IPS DF 6.9 (cell line): ENCODE measurements at regions not wholly inside any gene's neighbourhood (a gene's known extent, or its start where the extent isn't known, plus 50 kb on each side); places are given as distances from the start of the nearest gene placed in this dataset.

Experiments used
- DNase-seq: peaks from one replicate; pipeline ENCODE4 v3.0.0-alpha.2; 2013; ENCODE audit warnings: low read depth, low spot score
- H3K27ac ChIP-seq: one replicate; pipeline ENCODE4 v1.5.1; 2013; ENCODE audit warnings: low read length, control low read depth
- H3K27me3 ChIP-seq: 2 replicates; pipeline ENCODE4 v1.6.1; 2013; ENCODE audit warnings: mild to moderate bottlenecking, low read length; ENCODE audit not compliant: control insufficient read depth, insufficient read depth
- H3K36me3 ChIP-seq: 2 replicates; pipeline ENCODE4 v1.6.1; 2013; ENCODE audit warnings: low read length; ENCODE audit not compliant: control insufficient read depth, insufficient read depth
- H3K4me1 ChIP-seq: 2 replicates; pipeline ENCODE4 v1.6.1; 2013; ENCODE audit warnings: low read length; ENCODE audit not compliant: control insufficient read depth, insufficient read depth
- H3K4me3 ChIP-seq: 2 replicates; pipeline ENCODE4 v1.5.1; 2013; ENCODE audit warnings: mild to moderate bottlenecking, low read length
- H3K9me3 ChIP-seq: 2 replicates; pipeline ENCODE4 v1.6.1; 2013; ENCODE audit warnings: low read length, inconsistent platforms; ENCODE audit not compliant: control insufficient read depth, insufficient read depth
- WGBS: extraction: QIAGEN DNeasy Blood & Tissue Kit; methylation state at CpG from one replicate; pipeline ENCODE4 v1.1.7; 2013; ENCODE audit warnings: mixed read lengths, missing lambda C conversion rate; ENCODE audit not compliant: insufficient read length, insufficient coverage; 5-methylcytosine and 5-hydroxymethylcytosine counted together

DNA sequence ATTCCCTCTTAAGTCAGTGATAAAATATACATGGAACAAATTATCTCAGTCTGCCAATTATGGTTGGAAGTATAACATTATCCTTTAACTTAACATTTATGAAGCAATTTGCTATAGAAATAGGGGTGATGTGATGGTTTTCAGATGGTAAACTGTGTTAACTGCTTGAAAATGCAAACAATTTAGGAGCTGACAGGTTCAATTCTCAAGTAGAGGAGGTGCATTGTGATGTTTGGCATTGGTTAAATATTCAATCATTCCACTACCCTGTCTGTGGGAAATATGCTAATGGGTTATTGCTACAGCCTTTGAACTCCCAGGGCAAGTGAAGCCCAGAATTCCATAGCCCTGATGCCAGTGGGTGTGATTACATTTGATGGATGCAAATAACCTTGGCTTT, 243.4 kb upstream of the GK2 start:
- Histone ChIP-seq H3K4me3 (no peak overlapping the region), H3K9me3 (no peaks in the 10 kb centered on the region), H3K27ac (no peak overlapping the region), H3K4me1 (peaks cover 3% of the 10 kb centered on the region; the same call in 1 of the 2 replicates), H3K27me3 (no peaks in the 10 kb centered on the region), H3K36me3 (no peaks in the 10 kb centered on the region)
- no peak for DNase-seq

- no CpG with 5 or more reads among the region's 3 CpGs for WGBS
- Histone ChIP-seq H3K36me3 (no peaks in the 10 kb centered on the region), H3K27me3 (no peaks in the 10 kb centered on the region), H3K9me3 (no peaks in the 10 kb centered on the region), H3K4me1 (peaks cover 3% of the 10 kb centered on the region; the same call in 1 of the 2 replicates), H3K4me3 (no peak overlapping the region), H3K27ac (no peak overlapping the region)
- DNase-seq = no peak
Measured at GRCh38 chr4:79650794-79651431, 242.9 kb upstream of the GK2 start.

DNA sequence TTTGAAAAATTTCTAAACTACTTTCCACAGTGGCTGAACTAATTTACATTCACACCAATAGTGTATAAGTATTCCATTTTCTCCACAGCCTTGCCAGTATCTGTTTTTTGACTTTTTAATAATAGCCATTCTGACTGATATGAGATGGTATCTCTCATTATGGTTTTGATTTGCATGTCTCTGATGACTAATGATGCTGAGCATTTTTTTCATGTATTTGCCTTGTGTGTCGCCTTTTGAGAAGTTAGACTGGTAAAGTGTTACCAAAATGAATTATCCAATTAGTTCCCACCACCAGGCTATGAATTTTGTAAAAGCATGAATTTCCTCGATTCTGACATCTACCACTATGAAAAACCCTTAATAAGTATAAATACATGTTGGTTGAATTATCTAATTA, 242.2 kb upstream of the GK2 start:
- H3K4me1 ChIP-seq = peaks cover 3% of the 10 kb centered on the region; the same call in 1 of the 2 replicates
- WGBS = no CpG with 5 or more reads among the region's 2 CpGs

DNA sequence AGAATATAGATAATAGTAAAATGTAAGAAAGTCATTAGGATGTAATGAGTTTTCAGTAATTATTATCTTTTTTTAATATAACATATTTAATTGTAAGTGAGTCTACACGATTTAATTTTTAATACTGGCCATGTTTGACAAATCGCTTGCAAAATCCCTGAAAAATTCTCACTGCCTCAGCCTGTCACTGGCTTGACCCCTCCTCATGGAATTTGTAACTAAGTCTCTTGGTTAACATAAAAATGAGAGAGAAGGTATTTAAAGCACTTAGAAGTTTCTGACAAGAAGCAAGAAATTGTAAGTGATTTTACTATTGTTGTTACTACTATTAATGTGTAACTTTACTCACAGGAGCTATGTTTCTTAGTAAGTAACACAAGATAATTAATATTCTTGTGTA, 237.9 kb upstream of the GK2 start:
- no peak for DNase-seq
- H3K27ac ChIP-seq = no peak overlapping the region
- peaks cover 3% of the 10 kb centered on the region; the same call in 1 of the 2 replicates for H3K4me1 ChIP-seq
- no peak overlapping the region for H3K4me3 ChIP-seq
- WGBS = no CpG with 5 or more reads among the region's 2 CpGs
- no peaks in the 10 kb centered on the region for H3K36me3 ChIP-seq
- H3K9me3 ChIP-seq = no peaks in the 10 kb centered on the region
- no peaks in the 10 kb centered on the region for H3K27me3 ChIP-seq

More for the DNA sequence above, 242.2 kb upstream of the GK2 start:
- DNase-seq = no peak
- H3K27me3 ChIP-seq = no peaks in the 10 kb centered on the region
- no peaks in the 10 kb centered on the region for H3K9me3 ChIP-seq
- H3K27ac ChIP-seq = no peak overlapping the region
- no peaks in the 10 kb centered on the region for H3K36me3 ChIP-seq
- H3K4me3 ChIP-seq = no peak overlapping the region

- DNase-seq = no peak
- 100% methylated on average over 1 of the region's 1 CpG for WGBS
- Histone ChIP-seq H3K4me1 (peaks cover 2% of the 10 kb centered on the region; the same call in 1 of the 2 replicates), H3K27ac (no peak overlapping the region), H3K36me3 (no peaks in the 10 kb centered on the region), H3K4me3 (no peak overlapping the region), H3K27me3 (no peaks in the 10 kb centered on the region), H3K9me3 (no peaks in the 10 kb centered on the region)
Measured at GRCh38 chr4:79638735-79639134, 230.7 kb upstream of the GK2 start.

DNA sequence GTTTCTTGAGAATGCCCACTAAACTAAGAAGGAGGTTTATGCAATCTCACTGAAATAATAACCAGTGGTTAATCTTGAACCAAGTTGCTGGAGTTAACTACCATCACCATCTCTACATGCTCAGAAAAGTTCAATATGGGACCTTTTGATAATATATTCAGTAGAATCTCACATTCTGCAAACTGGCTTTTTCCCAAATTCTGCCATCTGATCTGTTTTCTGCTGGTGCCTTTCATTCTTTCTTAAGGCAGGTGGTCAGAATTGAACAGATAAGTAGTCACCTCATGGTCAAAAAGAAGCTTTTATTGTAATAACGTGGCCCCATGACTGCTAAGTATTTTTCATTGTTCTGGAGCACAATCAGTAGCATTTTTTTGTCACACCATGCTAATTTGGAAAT, 229.0 kb upstream of the GK2 start:
- WGBS = no CpG with 5 or more reads among the region's 1 CpG
- Histone ChIP-seq H3K4me1 (peaks cover 2% of the 10 kb centered on the region; the same call in 1 of the 2 replicates), H3K27me3 (no peaks in the 10 kb centered on the region), H3K9me3 (no peaks in the 10 kb centered on the region), H3K36me3 (no peaks in the 10 kb centered on the region), H3K27ac (no peak overlapping the region), H3K4me3 (no peak overlapping the region)
- DNase-seq = no peak

GRCh38 chr4:79634111-79634510, 226.1 kb upstream of the GK2 start:
- no CpG with 5 or more reads among the region's 9 CpGs for WGBS
- Histone ChIP-seq H3K27me3 (no peaks in the 10 kb centered on the region), H3K9me3 (no peaks in the 10 kb centered on the region), H3K36me3 (no peaks in the 10 kb centered on the region), H3K27ac (no peak overlapping the region), H3K4me1 (peaks cover 2% of the 10 kb centered on the region; the same call in 1 of the 2 replicates), H3K4me3 (no peak overlapping the region)
- DNase-seq = no peak

GRCh38 chr4:79632114-79632513, 224.1 kb upstream of the GK2 start:
- no CpG with 5 or more reads among the region's 3 CpGs for WGBS
- peaks cover 2% of the 10 kb centered on the region; the same call in 1 of the 2 replicates for H3K4me1 ChIP-seq
- no peak overlapping the region for H3K4me3 ChIP-seq
- H3K36me3 ChIP-seq = no peaks in the 10 kb centered on the region
- H3K27ac ChIP-seq = no peak overlapping the region
- no peak for DNase-seq
- H3K9me3 ChIP-seq = no peaks in the 10 kb centered on the region
- no peaks in the 10 kb centered on the region for H3K27me3 ChIP-seq

DNA sequence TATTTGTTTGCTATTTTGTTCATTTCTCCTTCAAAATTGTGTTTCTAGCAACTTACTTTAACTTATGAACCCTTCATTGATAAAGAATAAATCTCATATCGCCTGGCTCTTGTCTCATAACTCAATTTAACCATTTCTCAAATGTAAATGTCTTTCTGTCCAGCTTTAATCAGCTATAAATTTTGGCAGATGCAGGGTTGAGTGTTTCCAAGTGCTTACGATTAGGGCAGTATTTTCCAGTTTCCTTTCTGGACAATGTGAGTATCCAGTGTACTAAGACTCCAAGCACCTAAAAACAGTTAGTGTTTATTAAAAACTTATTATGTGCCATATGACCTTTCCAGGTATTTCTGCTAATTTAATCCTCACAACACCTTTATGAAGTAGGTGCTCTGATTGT, 218.6 kb upstream of the GK2 start:
- no CpG with 5 or more reads among the region's 2 CpGs for WGBS
- H3K4me3 ChIP-seq = no peak overlapping the region
- no peaks in the 10 kb centered on the region for H3K9me3 ChIP-seq
- no peak for DNase-seq
- H3K36me3 ChIP-seq = no peaks in the 10 kb centered on the region
- no peaks in the 10 kb centered on the region; the same call in 1 of the 2 replicates for H3K4me1 ChIP-seq
- H3K27ac ChIP-seq = no peak overlapping the region
- H3K27me3 ChIP-seq = no peaks in the 10 kb centered on the region

- Histone ChIP-seq H3K27ac (no peak overlapping the region), H3K4me1 (no peaks in the 10 kb centered on the region; the same call in 1 of the 2 replicates), H3K36me3 (no peaks in the 10 kb centered on the region), H3K9me3 (no peaks in the 10 kb centered on the region), H3K27me3 (no peaks in the 10 kb centered on the region), H3K4me3 (no peak overlapping the region)
- no CpG with 5 or more reads among the region's 5 CpGs for WGBS
- no peak for DNase-seq
Measured at GRCh38 chr4:79626101-79626500, 218.1 kb upstream of the GK2 start.

GRCh38 chr4:79625361-79625760, 217.3 kb upstream of the GK2 start:
- Histone ChIP-seq H3K27ac (no peak overlapping the region), H3K36me3 (no peaks in the 10 kb centered on the region), H3K9me3 (no peaks in the 10 kb centered on the region), H3K27me3 (no peaks in the 10 kb centered on the region), H3K4me3 (no peak overlapping the region), H3K4me1 (no peaks in the 10 kb centered on the region; the same call in 1 of the 2 replicates)
- no peak for DNase-seq
- no CpG with 5 or more reads among the region's 2 CpGs for WGBS
